ENCODE measurements at regions not wholly inside any gene's neighbourhood (a gene's known extent, or its start where the extent isn't known, plus 50 kb on each side); places are given as distances from the start of the nearest gene placed in this dataset.

GRCh38 chr16:72549878-72550277, 377.9 kb upstream of the PMFBP1 start:
- 86 to 92% methylated on average over 1 to 2 of the region's 2 CpGs for WGBS, 2 donors (ENCODE audit: low coverage in 1 of 2)
- TF ChIP-seq EP300 (IDR thresholded peaks at IDR 0.05) (no peak), POLR2A (IDR thresholded peaks at IDR 0.05) (no peak), CTCF (IDR thresholded peaks at IDR 0.05) (no peak), POLR2AphosphoS5 (IDR thresholded peaks at IDR 0.05) (no peak)
- Histone ChIP-seq H3K9me3 (peaks cover 0 to 14% (median 0%) of the 10 kb centered on the region in 3 donors), H3K27me3 (no peaks in the 10 kb centered on the region), H3K27ac (no peak overlapping the region), H3K4me3 (no peak overlapping the region), H3K36me3 (no peaks in the 10 kb centered on the region), H3K4me1 (no peaks in the 10 kb centered on the region)
- ATAC-seq: no peak

- Histone ChIP-seq H3K4me1 (no peaks in the 10 kb centered on the region), H3K27ac (no peak overlapping the region), H3K27me3 (no peaks in the 10 kb centered on the region), H3K4me3 (no peak overlapping the region), H3K9me3 (no peaks in the 10 kb centered on the region), H3K36me3 (no peaks in the 10 kb centered on the region)
- TF ChIP-seq POLR2AphosphoS5 (IDR thresholded peaks at IDR 0.05) (no peak), CTCF (IDR thresholded peaks at IDR 0.05) (no peak), EP300 (IDR thresholded peaks at IDR 0.05) (no peak), POLR2A (IDR thresholded peaks at IDR 0.05) (no peak)
- ATAC-seq: no peak
- WGBS, 2 donors (ENCODE audit: low coverage in 1 of 2): 90 to 98% methylated on average over 2 of the region's 2 CpGs
Measured at GRCh38 chr16:72542102-72542501, 370.1 kb upstream of the PMFBP1 start.

GRCh38 chr16:72537664-72538063, 365.7 kb upstream of the PMFBP1 start:
- Histone ChIP-seq H3K4me3 (no peak overlapping the region), H3K36me3 (no peaks in the 10 kb centered on the region), H3K27me3 (no peaks in the 10 kb centered on the region), H3K27ac (no peak overlapping the region), H3K4me1 (no peaks in the 10 kb centered on the region), H3K9me3 (no peaks in the 10 kb centered on the region)
- no peak for ATAC-seq
- TF ChIP-seq EP300 (IDR thresholded peaks at IDR 0.05) (no peak), CTCF (IDR thresholded peaks at IDR 0.05) (no peak), POLR2A (IDR thresholded peaks at IDR 0.05) (no peak), POLR2AphosphoS5 (IDR thresholded peaks at IDR 0.05) (no peak)

- Histone ChIP-seq H3K27ac (no peak overlapping the region), H3K27me3 (no peaks in the 10 kb centered on the region), H3K4me1 (no peaks in the 10 kb centered on the region), H3K36me3 (no peaks in the 10 kb centered on the region), H3K9me3 (no peaks in the 10 kb centered on the region), H3K4me3 (no peak overlapping the region)
- TF ChIP-seq CTCF (IDR thresholded peaks at IDR 0.05): no peak
- TF ChIP-seq POLR2AphosphoS5 (IDR thresholded peaks at IDR 0.05): no peak
- no peak for TF ChIP-seq POLR2A (IDR thresholded peaks at IDR 0.05)
- TF ChIP-seq EP300 (IDR thresholded peaks at IDR 0.05): no peak
- no peak for ATAC-seq
- WGBS, 2 donors (ENCODE audit: low coverage in 1 of 2): 72 to 79% methylated on average over 2 of the region's 2 CpGs
Measured at GRCh38 chr16:72536723-72537435, 364.9 kb upstream of the PMFBP1 start.

GRCh38 chr16:72532906-72533410, 361.0 kb upstream of the PMFBP1 start:
- Histone ChIP-seq H3K4me3 (no peak overlapping the region), H3K4me1 (no peaks in the 10 kb centered on the region), H3K27me3 (no peaks in the 10 kb centered on the region), H3K9me3 (no peaks in the 10 kb centered on the region), H3K36me3 (no peaks in the 10 kb centered on the region), H3K27ac (no peak overlapping the region)
- WGBS, 2 donors (ENCODE audit: low coverage in 1 of 2): 58 to 72% methylated on average over 7 to 9 of the region's 9 CpGs
- ATAC-seq: no peak
- TF ChIP-seq POLR2AphosphoS5 (IDR thresholded peaks at IDR 0.05) (no peak), CTCF (IDR thresholded peaks at IDR 0.05) (no peak), EP300 (IDR thresholded peaks at IDR 0.05) (no peak), POLR2A (IDR thresholded peaks at IDR 0.05) (no peak)
